Activated B cell treated with CpG ODN at 0.5 μM for 24 hours (primary cell): ENCODE measurements at regions not wholly inside any gene's neighbourhood (a gene's known extent, or its start where the extent isn't known, plus 50 kb on each side); places are given as distances from the start of the nearest gene placed in this dataset.
"Not testable (repeated sequence)": the region's sequence is repeated elsewhere in the genome, so short reads cannot be mapped to it uniquely, and the experiment has no call there.

Source experiments
- ATAC-seq: fragments of 200-7000 bp; cut with Tn5 transposase; one replicate; pipeline ENCODE4 v1.10.0; 2021; ENCODE audit warnings: low read depth, mild to moderate bottlenecking, moderate library complexity
- CTCF ChIA-PET: fragments of 350-600 bp; sonication (Branson Sonifier 250); formaldehyde crosslinking; loops from one replicate; lab custom pipeline; 2021; ENCODE audit warnings: antibody characterized with exemption; lab: Charles Lee
- POLR2A ChIA-PET: fragments of 350-600 bp; sonication (Branson Sonifier 250); formaldehyde crosslinking; loops from one replicate; lab custom pipeline; 2021; ENCODE audit warnings: antibody characterized with exemption; lab: Charles Lee
- DNase-seq: peaks from one replicate; pipeline ENCODE4 v3.0.0; 2022
- H3K27ac Mint-ChIP-seq: one replicate; pipeline ENCODE4 v1.8.0; 2020; ENCODE audit warnings: mixed read lengths
- H3K27me3 Mint-ChIP-seq: one replicate; pipeline ENCODE4 v1.8.0; 2021; ENCODE audit warnings: mixed read lengths
- H3K36me3 Mint-ChIP-seq: one replicate; pipeline ENCODE4 v1.8.0; 2021; ENCODE audit warnings: low read depth, mixed read lengths
- H3K4me1 Mint-ChIP-seq: one replicate; pipeline ENCODE4 v1.8.0; 2021; ENCODE audit warnings: mixed read lengths
- H3K4me3 Mint-ChIP-seq: one replicate; pipeline ENCODE4 v1.8.0; 2020; ENCODE audit warnings: mild to moderate bottlenecking, mixed read lengths
- H3K9me3 Mint-ChIP-seq: one replicate; pipeline ENCODE4 v1.8.0; 2020; ENCODE audit warnings: mixed read lengths
- intact Hi-C: fragments of 100-400 bp; cut with micrococcal nuclease; formaldehyde crosslinking; loops from one replicate; pipeline ENCODE4 v1.15.1; 2024
- TF ChIP-seq, protein P1 (sequence below): fragments of 200-600 bp; IDR thresholded peaks from one replicate; pipeline ENCODE4 v1.8.0; 2022; ENCODE audit warnings: antibody characterized with exemption, mild to moderate bottlenecking

DNA sequence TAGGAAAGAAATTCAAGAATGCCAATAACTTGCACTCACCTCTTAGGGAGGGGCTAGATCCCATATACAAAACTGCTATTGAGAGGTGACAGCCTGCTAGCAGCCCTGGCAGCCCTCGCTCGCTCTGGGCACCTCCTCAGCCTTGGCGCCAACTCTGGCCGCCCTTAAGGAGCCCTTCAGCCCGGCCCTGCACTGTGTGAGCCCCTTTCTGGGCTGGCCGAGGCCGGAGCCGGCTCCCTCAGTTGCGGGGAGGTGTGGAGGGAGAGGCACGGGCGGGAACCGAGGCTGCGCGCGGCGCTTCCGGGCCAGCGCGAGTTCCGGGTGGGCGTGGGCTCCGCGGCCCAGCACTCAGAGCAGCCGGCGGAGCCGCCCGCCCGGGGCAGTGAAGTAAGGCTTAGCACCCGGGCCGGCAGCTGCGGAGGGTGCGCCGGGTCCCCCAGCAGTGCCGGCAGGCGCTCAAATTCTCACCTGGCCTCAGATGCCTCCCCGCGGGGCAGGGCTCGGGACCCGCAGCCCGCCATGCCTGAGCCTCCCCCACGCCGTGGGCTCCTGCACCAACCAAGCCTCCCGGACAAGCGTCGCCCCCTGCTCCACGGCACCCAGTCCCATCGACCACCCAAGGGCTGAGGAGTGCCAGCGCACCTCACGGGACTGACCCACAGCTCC, 329.9 kb downstream of the FAM181B start:
- Mint-ChIP-seq H3K27me3 (no peaks in the 10 kb centered on the region), H3K27ac (no peak overlapping the region), H3K4me1 (no peaks in the 10 kb centered on the region), H3K9me3 (no peaks in the 10 kb centered on the region), H3K4me3 (no peak overlapping the region), H3K36me3 (no peaks in the 10 kb centered on the region)
- ChIA-PET CTCF (interaction anchor here (0.7 kb wide), 1 partner anchor 294 kb away, joined by 3 read pairs; no protein-coding TSS in a partner anchor), POLR2A (no interaction called here)
- TF ChIP-seq, protein P1, sequence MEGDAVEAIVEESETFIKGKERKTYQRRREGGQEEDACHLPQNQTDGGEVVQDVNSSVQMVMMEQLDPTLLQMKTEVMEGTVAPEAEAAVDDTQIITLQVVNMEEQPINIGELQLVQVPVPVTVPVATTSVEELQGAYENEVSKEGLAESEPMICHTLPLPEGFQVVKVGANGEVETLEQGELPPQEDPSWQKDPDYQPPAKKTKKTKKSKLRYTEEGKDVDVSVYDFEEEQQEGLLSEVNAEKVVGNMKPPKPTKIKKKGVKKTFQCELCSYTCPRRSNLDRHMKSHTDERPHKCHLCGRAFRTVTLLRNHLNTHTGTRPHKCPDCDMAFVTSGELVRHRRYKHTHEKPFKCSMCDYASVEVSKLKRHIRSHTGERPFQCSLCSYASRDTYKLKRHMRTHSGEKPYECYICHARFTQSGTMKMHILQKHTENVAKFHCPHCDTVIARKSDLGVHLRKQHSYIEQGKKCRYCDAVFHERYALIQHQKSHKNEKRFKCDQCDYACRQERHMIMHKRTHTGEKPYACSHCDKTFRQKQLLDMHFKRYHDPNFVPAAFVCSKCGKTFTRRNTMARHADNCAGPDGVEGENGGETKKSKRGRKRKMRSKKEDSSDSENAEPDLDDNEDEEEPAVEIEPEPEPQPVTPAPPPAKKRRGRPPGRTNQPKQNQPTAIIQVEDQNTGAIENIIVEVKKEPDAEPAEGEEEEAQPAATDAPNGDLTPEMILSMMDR: no peak
- intact Hi-C loops: no loop called here
- DNase-seq (no peak), ATAC-seq (no peak)

DNA sequence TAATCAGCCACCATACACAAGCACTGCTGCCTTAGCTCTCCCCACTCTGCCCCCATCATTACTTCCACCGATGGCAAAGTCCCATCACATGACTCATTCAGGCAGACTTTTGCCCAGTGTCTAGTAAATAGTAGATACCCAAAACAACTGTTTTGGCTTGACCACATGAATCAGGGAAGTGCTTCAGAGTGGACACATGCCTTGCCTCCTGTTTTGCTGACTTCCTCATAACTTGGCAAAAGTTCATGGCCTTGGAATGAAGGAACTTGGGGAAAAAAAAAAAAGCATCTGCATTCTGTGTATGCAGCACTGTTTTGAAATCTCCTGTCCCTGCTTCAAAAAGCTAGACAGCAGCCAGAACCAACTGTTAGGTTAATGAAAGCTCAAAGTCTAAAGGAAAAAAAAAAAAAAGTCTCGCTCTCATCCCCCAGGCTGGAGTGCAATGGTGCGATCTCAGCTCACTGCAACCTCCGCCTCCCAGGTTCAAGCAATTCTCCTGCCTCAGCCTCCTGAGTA, 335.3 kb downstream of the FAM181B start:
- Mint-ChIP-seq H3K36me3 (no peaks in the 10 kb centered on the region), H3K4me3 (no peak overlapping the region), H3K4me1 (no peaks in the 10 kb centered on the region), H3K27me3 (no peaks in the 10 kb centered on the region), H3K9me3 (peaks cover 5% of the 10 kb centered on the region), H3K27ac (no peak overlapping the region)
- intact Hi-C loops: no loop called here
- no peak for DNase-seq
- ATAC-seq: no peak
- TF ChIP-seq, protein P1: no peak
- CTCF ChIA-PET: no interaction called here
- POLR2A ChIA-PET: no interaction called here

DNA sequence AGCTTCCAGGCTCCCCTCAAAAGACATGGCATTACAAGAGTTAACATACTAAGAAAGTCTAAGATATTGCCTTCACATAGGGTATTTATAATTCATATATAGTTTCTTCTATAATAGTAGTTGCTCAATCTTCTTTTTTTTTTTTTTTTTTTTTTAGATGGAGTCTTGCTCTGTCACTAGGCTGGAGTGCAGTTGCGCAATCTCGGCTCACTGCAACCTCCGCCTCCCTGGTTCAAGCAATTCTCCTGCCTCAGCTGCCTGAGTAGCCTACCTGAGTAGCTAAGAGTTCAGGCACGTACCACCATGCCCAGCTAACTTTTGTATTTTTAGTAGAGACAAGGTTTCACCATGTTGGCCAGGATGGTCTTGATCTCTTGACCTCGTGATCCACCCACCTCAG, 337.0 kb downstream of the FAM181B start:
- H3K27ac Mint-ChIP-seq, DNase-seq, intact Hi-C loops, H3K27me3 Mint-ChIP-seq, H3K4me3 Mint-ChIP-seq, ATAC-seq, CTCF ChIA-PET, POLR2A ChIA-PET, H3K9me3 Mint-ChIP-seq, H3K4me1 Mint-ChIP-seq, H3K36me3 Mint-ChIP-seq: not testable (repeated sequence)

DNA sequence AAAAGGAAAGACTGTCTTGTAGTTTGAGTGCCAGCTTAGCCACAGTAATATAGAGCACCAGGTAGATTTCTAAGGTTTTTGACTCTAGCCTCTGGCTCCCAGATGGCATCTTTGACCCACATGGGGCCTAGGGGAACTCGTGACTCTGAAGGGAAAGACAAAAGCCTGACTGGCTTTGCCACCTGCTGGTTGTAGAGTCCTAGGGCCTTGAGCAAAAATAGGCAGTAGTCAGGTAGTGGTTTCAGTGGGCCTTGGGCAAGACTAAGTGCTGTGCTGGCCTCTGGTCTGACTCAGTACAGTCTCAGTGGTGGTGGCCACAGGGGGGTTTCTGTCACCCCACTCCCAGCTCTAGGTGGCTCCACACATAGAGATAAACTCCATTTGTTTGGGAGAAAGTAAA, 349.4 kb downstream of the FAM181B start:
- intact Hi-C loops: no loop called here
- Mint-ChIP-seq H3K4me3 (no peak overlapping the region), H3K27ac (no peak overlapping the region), H3K4me1 (no peaks in the 10 kb centered on the region), H3K9me3 (peaks cover 3% of the 10 kb centered on the region), H3K27me3 (no peaks in the 10 kb centered on the region), H3K36me3 (no peaks in the 10 kb centered on the region)
- TF ChIP-seq, protein P1: no peak
- no peak for ATAC-seq
- DNase-seq: no peak
- ChIA-PET POLR2A (no interaction called here), CTCF (no interaction called here)

DNA sequence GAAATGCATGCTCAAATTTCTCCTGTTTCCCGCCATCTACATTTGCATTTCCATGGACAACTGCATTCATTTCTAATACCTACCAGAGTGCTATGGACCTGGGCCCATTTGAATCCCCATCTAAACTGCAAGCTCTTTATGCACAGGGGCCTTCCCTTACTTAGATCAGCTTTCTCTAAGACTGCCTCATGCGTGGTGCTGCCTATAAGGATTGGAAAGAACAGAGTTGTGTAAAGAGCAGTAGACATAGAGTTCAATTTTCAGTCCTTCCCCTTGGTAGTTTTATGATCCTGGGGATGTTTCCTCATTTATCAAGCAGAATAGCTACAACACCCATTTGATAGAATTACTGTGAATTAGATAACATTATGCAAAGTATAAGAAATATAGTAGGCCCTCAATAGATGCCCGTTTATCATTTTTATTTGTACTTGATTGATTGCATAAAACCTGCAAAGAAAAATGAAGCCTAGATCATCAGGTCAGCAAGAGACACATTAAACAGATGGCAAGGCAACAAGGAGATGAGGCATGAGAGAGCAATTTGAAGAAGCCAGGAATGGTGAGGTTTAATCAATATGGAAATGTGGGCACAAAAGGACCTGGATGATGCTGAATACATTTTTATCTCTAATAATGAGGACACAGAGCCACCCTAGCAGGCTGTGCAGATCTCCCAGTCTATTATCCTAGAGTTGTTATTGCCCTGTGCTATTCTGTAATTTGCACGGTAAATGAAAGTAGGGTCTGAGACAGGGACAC, 359.7 kb downstream of the FAM181B start:
- Mint-ChIP-seq H3K27me3 (no peaks in the 10 kb centered on the region), H3K4me3 (no peak overlapping the region), H3K4me1 (no peaks in the 10 kb centered on the region), H3K9me3 (no peaks in the 10 kb centered on the region), H3K36me3 (no peaks in the 10 kb centered on the region), H3K27ac (no peak overlapping the region)
- TF ChIP-seq, protein P1: no peak
- CTCF ChIA-PET: no interaction called here
- intact Hi-C loops: no loop called here
- POLR2A ChIA-PET: no interaction called here
- no peak for ATAC-seq
- no peak for DNase-seq
